AG04450 (cell line): ENCODE measurements at regions not wholly inside any gene's neighbourhood (a gene's known extent, or its start where the extent isn't known, plus 50 kb on each side); places are given as distances from the start of the nearest gene placed in this dataset.
A peak's percentile ranks its signal among the peaks of the same experiment; 100 is the strongest.

ENCODE experiments used
- CTCF ChIA-PET: fragments of 300-600, 350-600 bp; formaldehyde crosslinking; extraction: SDS; loops from one replicate; lab custom pipeline; 2022; ENCODE audit warnings: antibody characterized with exemption, inconsistent platforms; lab: Charles Lee
- POLR2A ChIA-PET: fragments of 350-600 bp; formaldehyde crosslinking; extraction: SDS; loops from one replicate; lab custom pipeline; 2021; ENCODE audit warnings: antibody characterized with exemption, inconsistent platforms; lab: Yijun Ruan, JAX
- DNase-seq: peaks from one replicate; pipeline ENCODE4 v3.0.0-alpha.2; 2011; ENCODE audit warnings: low read depth, low spot score
- H3K27ac ChIP-seq: one replicate; pipeline ENCODE4 v1.5.1; 2012; ENCODE audit warnings: low read depth, low read length, control low read depth
- H3K27me3 ChIP-seq: one replicate; pipeline ENCODE4 v1.6.0; 2012; ENCODE audit warnings: low read length; ENCODE audit not compliant: control insufficient read depth, insufficient read depth
- H3K4me3 ChIP-seq: 2 replicates; pipeline ENCODE4 v1.5.1; 2011; ENCODE audit warnings: mild to moderate bottlenecking, low read depth, low read length, control low read depth
- H3K9me3 ChIP-seq: 2 replicates; pipeline ENCODE4 v1.5.1; 2012; ENCODE audit warnings: low read length; ENCODE audit not compliant: control insufficient read depth, insufficient read depth
- TF ChIP-seq, protein P1 (sequence below): IDR thresholded peaks from 2 replicates; pipeline ENCODE4 v1.5.1; 2011; ENCODE audit warnings: low read depth, low read length, control low read depth, inconsistent platforms

DNA sequence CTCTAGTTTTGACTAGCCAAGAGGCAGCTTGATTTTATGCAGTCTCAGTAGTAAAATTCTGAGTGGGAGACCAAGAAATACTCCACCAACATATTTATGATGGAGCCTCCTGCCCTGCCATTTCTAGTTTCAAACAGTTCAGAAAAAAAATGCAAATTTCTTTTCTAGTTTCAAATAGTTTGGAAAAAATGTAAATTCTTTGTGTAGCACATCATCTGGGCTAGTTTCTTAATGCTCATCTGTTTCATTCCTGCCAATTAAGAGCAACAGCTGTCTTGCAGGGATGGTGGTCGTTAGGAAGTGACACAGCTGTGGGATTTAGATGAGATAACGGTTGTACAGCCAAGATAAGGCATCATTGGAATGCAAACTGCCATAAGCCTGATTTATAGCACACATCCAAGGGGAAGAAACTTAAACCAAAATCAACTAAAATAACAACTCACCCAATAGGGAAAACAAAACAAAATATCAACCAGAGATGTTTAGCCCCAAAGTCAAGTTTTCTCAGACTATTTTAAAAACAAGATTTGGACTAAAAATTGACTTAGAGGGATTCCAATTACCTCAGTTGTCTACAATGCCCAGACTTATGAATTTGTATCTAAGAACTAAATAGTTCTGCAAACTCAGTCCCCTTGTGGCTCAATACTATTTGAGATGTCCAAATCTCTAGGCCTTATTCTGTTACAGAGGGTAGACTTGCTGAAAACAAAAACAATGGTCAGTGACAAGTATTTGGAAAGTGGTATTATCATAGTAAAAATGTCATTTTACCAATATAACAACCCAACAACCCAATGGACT lies 291.3 kb upstream of the ATP2B1 start:
- peak; percentile 29 for DNase-seq
- no peak overlapping the region for H3K27ac ChIP-seq
- CTCF ChIA-PET = no interaction called here
- POLR2A ChIA-PET = no interaction called here
- no peaks in the 10 kb centered on the region for H3K9me3 ChIP-seq
- no peaks in the 10 kb centered on the region for H3K27me3 ChIP-seq
- no peak overlapping the region for H3K4me3 ChIP-seq
- TF ChIP-seq, protein P1, sequence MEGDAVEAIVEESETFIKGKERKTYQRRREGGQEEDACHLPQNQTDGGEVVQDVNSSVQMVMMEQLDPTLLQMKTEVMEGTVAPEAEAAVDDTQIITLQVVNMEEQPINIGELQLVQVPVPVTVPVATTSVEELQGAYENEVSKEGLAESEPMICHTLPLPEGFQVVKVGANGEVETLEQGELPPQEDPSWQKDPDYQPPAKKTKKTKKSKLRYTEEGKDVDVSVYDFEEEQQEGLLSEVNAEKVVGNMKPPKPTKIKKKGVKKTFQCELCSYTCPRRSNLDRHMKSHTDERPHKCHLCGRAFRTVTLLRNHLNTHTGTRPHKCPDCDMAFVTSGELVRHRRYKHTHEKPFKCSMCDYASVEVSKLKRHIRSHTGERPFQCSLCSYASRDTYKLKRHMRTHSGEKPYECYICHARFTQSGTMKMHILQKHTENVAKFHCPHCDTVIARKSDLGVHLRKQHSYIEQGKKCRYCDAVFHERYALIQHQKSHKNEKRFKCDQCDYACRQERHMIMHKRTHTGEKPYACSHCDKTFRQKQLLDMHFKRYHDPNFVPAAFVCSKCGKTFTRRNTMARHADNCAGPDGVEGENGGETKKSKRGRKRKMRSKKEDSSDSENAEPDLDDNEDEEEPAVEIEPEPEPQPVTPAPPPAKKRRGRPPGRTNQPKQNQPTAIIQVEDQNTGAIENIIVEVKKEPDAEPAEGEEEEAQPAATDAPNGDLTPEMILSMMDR = no peak

GRCh38 chr12:89995870-89996269 lies 287.2 kb upstream of the ATP2B1 start:
- H3K4me3 ChIP-seq = no peak overlapping the region
- TF ChIP-seq, protein P1 = no peak
- H3K9me3 ChIP-seq = no peaks in the 10 kb centered on the region
- CTCF ChIA-PET = no interaction called here
- POLR2A ChIA-PET = no interaction called here
- H3K27me3 ChIP-seq = no peaks in the 10 kb centered on the region
- DNase-seq = no peak
- H3K27ac ChIP-seq = no peak overlapping the region

DNA sequence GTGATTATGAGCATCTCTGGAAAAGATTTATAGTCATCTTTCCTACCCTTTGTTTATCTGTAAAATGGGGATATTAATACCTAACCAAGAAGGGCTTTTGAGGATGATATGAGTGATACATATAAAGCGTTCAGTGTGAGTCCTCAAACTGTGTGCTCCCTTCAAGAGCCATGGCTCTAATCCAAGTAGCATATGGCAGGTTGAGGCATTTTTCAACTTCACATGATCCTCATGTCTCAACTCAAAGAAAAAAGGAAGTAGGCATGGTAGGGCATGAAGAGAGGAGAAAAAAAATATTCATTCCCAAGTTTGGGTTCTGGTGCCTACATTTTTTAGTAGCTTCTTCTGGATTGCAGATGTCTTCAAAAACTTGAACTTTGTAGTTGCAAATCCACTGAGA lies 286.3 kb upstream of the ATP2B1 start:
- POLR2A ChIA-PET = no interaction called here
- CTCF ChIA-PET = no interaction called here
- H3K9me3 ChIP-seq = no peaks in the 10 kb centered on the region
- H3K27ac ChIP-seq = no peak overlapping the region
- DNase-seq = no peak
- no peaks in the 10 kb centered on the region for H3K27me3 ChIP-seq
- TF ChIP-seq, protein P1 = no peak
- H3K4me3 ChIP-seq = no peak overlapping the region

GRCh38 chr12:89993632-89994031 lies 285.0 kb upstream of the ATP2B1 start:
- CTCF ChIA-PET = no interaction called here
- DNase-seq = no peak
- no peaks in the 10 kb centered on the region for H3K27me3 ChIP-seq
- POLR2A ChIA-PET = no interaction called here
- TF ChIP-seq, protein P1 = no peak
- no peaks in the 10 kb centered on the region for H3K9me3 ChIP-seq
- no peak overlapping the region for H3K4me3 ChIP-seq
- H3K27ac ChIP-seq = no peak overlapping the region

- Histone ChIP-seq H3K4me3 (no peak overlapping the region), H3K9me3 (no peaks in the 10 kb centered on the region), H3K27me3 (no peaks in the 10 kb centered on the region), H3K27ac (no peak overlapping the region)
- POLR2A ChIA-PET = no interaction called here
- no peak for DNase-seq
- TF ChIP-seq, protein P1 = no peak
- CTCF ChIA-PET = interaction anchor here (0.6 to 1.0 kb wide), 3 partner anchors 20 to 260 kb away, joined by 3 read pairs; no protein-coding TSS in a partner anchor
Measured at GRCh38 chr12:89992668-89993451, 284.2 kb upstream of the ATP2B1 start.
